K562 (cell line): ENCODE measurements at regions not wholly inside any gene's neighbourhood (a gene's known extent, or its start where the extent isn't known, plus 50 kb on each side); places are given as distances from the start of the nearest gene placed in this dataset.
A peak's percentile ranks its signal among the peaks of the same experiment; 100 is the strongest.

Experiments
- ATAC-seq: fragments of 200-7000 bp; cut with Tn5 transposase; 3 replicates; pipeline ENCODE4 v1.9.1; 2020; ENCODE audit warnings: moderate library complexity
- BruUV-seq: library from RNA; stranded (reverse); fragments of 400-500 nt; replicated peaks from 2 replicates; lab custom pipeline; 2021; lab: Mats Ljungman, UMichigan
- CTCF ChIA-PET: fragments of 300-600 bp; formaldehyde crosslinking; extraction: SDS; loops from one replicate; lab custom pipeline; 2021; ENCODE audit warnings: low intra/inter-chr PET ratio; lab: Yijun Ruan, JAX
- POLR2A ChIA-PET: fragments of 300-600, 350-650 bp; sonication (Branson Sonifier 250); formaldehyde crosslinking; extraction: SDS; loops from one replicate; lab custom pipeline; 2021; ENCODE audit warnings: antibody characterized with exemption, inconsistent platforms; lab: Yijun Ruan, JAX
- DNase-seq, 4 experiments: peaks; one replicate each; pipeline versions ENCODE4 v3.0.0 to v3.0.0-alpha.2; 2011 to 2018; ENCODE audit warnings: low spot score in 3 of 4, mixed read lengths in 3 of 4; ENCODE audit errors: extremely low read depth in 1 of 4
- FAIRE-seq: peaks from 2 replicates; lab custom pipeline; 2011; peaks lifted over from hg19 to GRCh38; lab: Jason Lieb, UNC
- H2AFZ ChIP-seq: 2 replicates; pipeline ENCODE4 v1.6.0; 2011; ENCODE audit warnings: low read depth, low read length, control low read depth, inconsistent platforms
- H3K27ac ChIP-seq: fragments of 200-600 bp; 3 replicates; pipeline ENCODE4 v1.8.0; 2011; ENCODE audit warnings: low read depth, mild to moderate bottlenecking, control low read depth, inconsistent platforms, low read length, moderate library complexity, mixed read lengths; ENCODE audit errors: extremely low read depth
- H3K27me3 ChIP-seq, 2 experiments: fragments of 300-600 bp in 1 of 2; 2 replicates in 1 of 2; 3 replicates in 1 of 2; pipeline versions ENCODE4 v1.6.0 to v1.8.0; 2011; ENCODE audit warnings: inconsistent platforms in 2 of 2, low read length in 2 of 2, mild to moderate bottlenecking in 1 of 2, mixed read lengths in 1 of 2, moderate library complexity in 1 of 2; ENCODE audit not compliant: control insufficient read depth in 2 of 2, insufficient read depth in 2 of 2
- H3K36me3 ChIP-seq: fragments of 300-600 bp; 3 replicates; pipeline ENCODE4 v1.8.0; 2011; ENCODE audit warnings: mild to moderate bottlenecking, low read length, inconsistent platforms; ENCODE audit not compliant: control insufficient read depth, insufficient read depth
- H3K4me1 ChIP-seq, 2 experiments: fragments of 200-600 bp in 1 of 2; replicated peaks in 1 of 2; 2 replicates in 1 of 2; 3 replicates in 1 of 2; pipeline versions ENCODE4 v1.5.1 to v1.8.0; 2011; ENCODE audit warnings: inconsistent platforms in 2 of 2, low read length in 2 of 2, mild to moderate bottlenecking in 1 of 2, mixed read lengths in 1 of 2, moderate library complexity in 1 of 2; ENCODE audit not compliant: control insufficient read depth in 2 of 2, insufficient read depth in 2 of 2
- H3K4me2 ChIP-seq: 2 replicates; pipeline ENCODE4 v1.6.1; 2011; ENCODE audit warnings: low read length, control low read depth, inconsistent platforms, mixed read lengths; ENCODE audit not compliant: insufficient read depth
- H3K4me3 ChIP-seq: fragments of 200-600 bp; sonication (generic), shearing (Covaris generic); 2 replicates; pipeline ENCODE4 v1.5.1; 2016; ENCODE audit warnings: control low read depth, inconsistent platforms
- H3K79me2 ChIP-seq: fragments of 200-600 bp; 3 replicates; pipeline ENCODE4 v1.8.0; 2011; ENCODE audit warnings: low read length, inconsistent platforms; ENCODE audit not compliant: control insufficient read depth, insufficient read depth
- H3K9ac ChIP-seq, 2 experiments: 2 replicates each; pipeline versions ENCODE4 v1.6.0 to v1.6.1; 2011; ENCODE audit warnings: low read depth in 2 of 2, low read length in 2 of 2, control low read depth in 1 of 2, inconsistent platforms in 1 of 2, mild to moderate bottlenecking in 1 of 2, mixed read lengths in 1 of 2; ENCODE audit not compliant: insufficient read depth in 1 of 2
- H3K9me1 ChIP-seq: one replicate; pipeline ENCODE4 v1.6.0; 2011; ENCODE audit warnings: inconsistent platforms, mild to moderate bottlenecking, low read length, moderate library complexity; ENCODE audit not compliant: control insufficient read depth, insufficient read depth
- H3K9me3 ChIP-seq: replicated peaks from 2 replicates; pipeline ENCODE4 v1.5.1; 2011; ENCODE audit warnings: low read depth, low read length, inconsistent platforms; ENCODE audit not compliant: control insufficient read depth, insufficient read depth
- H4K20me1 ChIP-seq: replicated peaks from 2 replicates; pipeline ENCODE4 v1.6.1; 2011; ENCODE audit warnings: low read length, inconsistent platforms, mixed read lengths; ENCODE audit not compliant: control insufficient read depth, insufficient read depth
- CREM ChIP-seq: IDR thresholded peaks from 2 replicates; pipeline ENCODE4 v1.6.1; 2014; ENCODE audit warnings: antibody characterized with exemption, low read depth
- FOXA3 ChIP-seq, 2 experiments: fragments of 450-650 bp in 1 of 2; sonication (generic) in 1 of 2; formaldehyde crosslinking; IDR thresholded peaks in 1 of 2; conservative IDR thresholded peaks in 1 of 2; 2 replicates each; pipeline versions ENCODE4 v1.4.0 to v1.8.0; 2020 to 2022; ENCODE audit warnings: mild to moderate bottlenecking in 2 of 2, missing genetic modification reagents in 1 of 2
- GABPA ChIP-seq: fragments of 200-800 bp; sonication (Bioruptor generic); conservative IDR thresholded peaks from 2 replicates; pipeline ENCODE4 v1.6.1; 2016; ENCODE audit warnings: low read depth, missing genetic modification characterization, missing compliant biosample characterization
- MCM3 ChIP-seq: fragments of 450-650 bp; IDR thresholded peaks from 2 replicates; pipeline ENCODE4 v1.6.1; 2016
- MXI1 ChIP-seq: IDR thresholded peaks from 2 replicates; pipeline ENCODE4 v1.6.1; 2011; ENCODE audit warnings: low read depth, mild to moderate bottlenecking, improper control_type of control experiment, low read length
- NFE2 ChIP-seq: IDR thresholded peaks from 2 replicates; pipeline ENCODE4 v1.6.1; 2014; ENCODE audit warnings: antibody characterized with exemption, low read depth
- NFE2L1 ChIP-seq: fragments of 450-650 bp; IDR thresholded peaks from 2 replicates; pipeline ENCODE4 v1.6.1; 2016; ENCODE audit warnings: missing genetic modification characterization, low read depth, mild to moderate bottlenecking, missing compliant biosample characterization, moderate library complexity, borderline replicate concordance
- PBX2 ChIP-seq, 2 experiments: IDR thresholded peaks in 1 of 2; conservative IDR thresholded peaks in 1 of 2; 2 replicates each; pipeline ENCODE4 v1.6.1; 2016; ENCODE audit warnings: low read depth in 2 of 2, mild to moderate bottlenecking in 1 of 2, missing compliant biosample characterization in 1 of 2, missing genetic modification characterization in 1 of 2, moderate library complexity in 1 of 2
- TEAD2 ChIP-seq: fragments of 450-650 bp; IDR thresholded peaks from 2 replicates; pipeline ENCODE4 v1.6.1; 2016; ENCODE audit warnings: missing genetic modification characterization, control low read depth, missing compliant biosample characterization
- ZNF12 ChIP-seq: sonication (generic); formaldehyde crosslinking; IDR thresholded peaks from 2 replicates; pipeline ENCODE4 v1.4.0; 2020; ENCODE audit warnings: mild to moderate bottlenecking, missing genetic modification reagents
- ZNF431 ChIP-seq: sonication (generic); formaldehyde crosslinking; IDR thresholded peaks from 2 replicates; pipeline ENCODE4 v1.8.0; 2022; ENCODE audit warnings: mild to moderate bottlenecking, missing genetic modification reagents
- ZNF445 ChIP-seq: fragments of 250-450 bp; sonication (Bioruptor Pico); IDR thresholded peaks from 2 replicates; pipeline ENCODE4 v1.4.0; 2020; ENCODE audit warnings: low read depth, mild to moderate bottlenecking, moderate library complexity
- ZNF830 ChIP-seq: fragments of 250-450 bp; sonication (Bioruptor Pico); IDR thresholded peaks from 2 replicates; pipeline ENCODE4 v1.5.0; 2021; ENCODE audit warnings: mild to moderate bottlenecking
- WGBS: fragments of 100-300 bp; shearing (Covaris generic); methylation state at CpG from one replicate; pipeline ENCODE4 v1.1.6; 2016; ENCODE audit warnings: low coverage, mixed read lengths; ENCODE audit not compliant: insufficient coverage; ENCODE audit errors: missing lambda C conversion rate; 5-methylcytosine and 5-hydroxymethylcytosine counted together
- in situ Hi-C: fragments of 300-500 bp; cut with MboI; formaldehyde crosslinking; loops from 4 replicates; pipeline ENCODE4 v1.15.0; 2018; ENCODE audit warnings: inconsistent platforms, mixed read lengths
- intact Hi-C: fragments of 100-400 bp; cut with micrococcal nuclease; formaldehyde crosslinking; loops from 2 replicates; pipeline ENCODE4 v1.14.2; 2022
- TF ChIP-seq, protein P1 (sequence below), 2 experiments: fragments of 450-650 bp; IDR thresholded peaks; 2 replicates each; pipeline ENCODE4 v1.6.1; 2018; ENCODE audit warnings: mild to moderate bottlenecking in 2 of 2, low read depth in 1 of 2; ENCODE audit not compliant: partially characterized antibody in 2 of 2
- TF ChIP-seq, protein P2 (sequence below): sonication (generic); formaldehyde crosslinking; IDR thresholded peaks from 2 replicates; pipeline ENCODE4 v1.8.0; 2022; ENCODE audit warnings: missing genetic modification reagents, mild to moderate bottlenecking, borderline replicate concordance

DNA sequence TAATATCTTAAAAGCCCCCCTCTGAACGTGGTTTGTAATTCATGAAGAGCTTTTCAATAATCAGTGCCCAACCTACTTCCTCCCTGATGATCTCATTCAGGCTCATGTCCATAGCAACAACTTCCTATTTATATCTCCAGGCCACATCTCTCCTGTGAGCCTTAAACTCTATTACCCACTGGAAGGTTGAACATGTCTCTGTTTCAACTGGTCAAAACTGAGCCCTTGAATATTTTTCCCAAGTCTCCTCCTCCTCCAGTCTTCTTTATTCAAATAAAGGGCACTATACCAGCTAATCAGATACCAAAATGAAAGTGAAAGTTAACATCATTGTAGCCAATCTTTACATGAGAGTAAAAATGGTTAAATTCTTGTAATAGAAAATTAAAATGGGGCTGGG, 63.7 kb upstream of the ITGA4 start:
- POLR2A ChIA-PET, result interaction anchor here (0.6 kb wide), 1 partner anchor 9 kb away, joined by 3 read pairs; no protein-coding TSS in a partner anchor
- no peaks in the 10 kb centered on the region for H3K4me1 ChIP-seq
- DNase-seq (peak in 1 of 4 experiments; percentile 6), ATAC-seq (no peak), FAIRE-seq (no peak)
- BruUV-seq, result no TSS peak
- no peaks in the 10 kb centered on the region for H3K27me3 ChIP-seq
- H4K20me1 ChIP-seq, result no peaks in the 10 kb centered on the region
- no peak overlapping the region for H3K9ac ChIP-seq
- WGBS, result 0% methylated on average over 1 of the region's 1 CpG
- no peaks in the 10 kb centered on the region for H3K9me1 ChIP-seq
- H3K4me3 ChIP-seq, result no peak overlapping the region; the same call in 1 of the 2 replicates
- no peak overlapping the region for H2AFZ ChIP-seq
- CTCF ChIA-PET, result no interaction called here
- in situ Hi-C loops, result no loop called here
- peak overlapping the region; percentile 23; the same call in 1 of the 2 replicates for H3K4me2 ChIP-seq
- intact Hi-C loops, result no loop called here
- no peak overlapping the region for H3K27ac ChIP-seq
- H3K79me2 ChIP-seq, result no peaks in the 10 kb centered on the region
- H3K36me3 ChIP-seq, result no peaks in the 10 kb centered on the region
- no peaks in the 10 kb centered on the region for H3K9me3 ChIP-seq
- TF ChIP-seq NFE2 (no peak), ZNF830 (CRISPR knock-in tag) (no peak), GABPA (tag) (0 out of 2 replicates have a peak, but pooled peaks have one; percentile 14), MXI1 (no peak), CREM (no peak), ZNF12 (no peak), MCM3 (no peak), TEAD2 (tag) (no peak), ZNF431 (CRISPR knock-in tag) (no peak), PBX2 (CRISPR knock-in tag; IDR thresholded peaks at IDR 0.05; ENCODE audit: low read depth) (no peak), PBX2 (tag; conservative IDR thresholded peaks at IDR 0.05; ENCODE audit: low read depth) (no peak), NFE2L1 (tag) (no peak), FOXA3 (CRISPR knock-in tag; conservative IDR thresholded peaks at IDR 0.05 in 1 of 2, IDR thresholded peaks at IDR 0.05 in 1 of 2) (no peak), ZNF445 (CRISPR knock-in tag) (no peak)
- TF ChIP-seq, protein P1, sequence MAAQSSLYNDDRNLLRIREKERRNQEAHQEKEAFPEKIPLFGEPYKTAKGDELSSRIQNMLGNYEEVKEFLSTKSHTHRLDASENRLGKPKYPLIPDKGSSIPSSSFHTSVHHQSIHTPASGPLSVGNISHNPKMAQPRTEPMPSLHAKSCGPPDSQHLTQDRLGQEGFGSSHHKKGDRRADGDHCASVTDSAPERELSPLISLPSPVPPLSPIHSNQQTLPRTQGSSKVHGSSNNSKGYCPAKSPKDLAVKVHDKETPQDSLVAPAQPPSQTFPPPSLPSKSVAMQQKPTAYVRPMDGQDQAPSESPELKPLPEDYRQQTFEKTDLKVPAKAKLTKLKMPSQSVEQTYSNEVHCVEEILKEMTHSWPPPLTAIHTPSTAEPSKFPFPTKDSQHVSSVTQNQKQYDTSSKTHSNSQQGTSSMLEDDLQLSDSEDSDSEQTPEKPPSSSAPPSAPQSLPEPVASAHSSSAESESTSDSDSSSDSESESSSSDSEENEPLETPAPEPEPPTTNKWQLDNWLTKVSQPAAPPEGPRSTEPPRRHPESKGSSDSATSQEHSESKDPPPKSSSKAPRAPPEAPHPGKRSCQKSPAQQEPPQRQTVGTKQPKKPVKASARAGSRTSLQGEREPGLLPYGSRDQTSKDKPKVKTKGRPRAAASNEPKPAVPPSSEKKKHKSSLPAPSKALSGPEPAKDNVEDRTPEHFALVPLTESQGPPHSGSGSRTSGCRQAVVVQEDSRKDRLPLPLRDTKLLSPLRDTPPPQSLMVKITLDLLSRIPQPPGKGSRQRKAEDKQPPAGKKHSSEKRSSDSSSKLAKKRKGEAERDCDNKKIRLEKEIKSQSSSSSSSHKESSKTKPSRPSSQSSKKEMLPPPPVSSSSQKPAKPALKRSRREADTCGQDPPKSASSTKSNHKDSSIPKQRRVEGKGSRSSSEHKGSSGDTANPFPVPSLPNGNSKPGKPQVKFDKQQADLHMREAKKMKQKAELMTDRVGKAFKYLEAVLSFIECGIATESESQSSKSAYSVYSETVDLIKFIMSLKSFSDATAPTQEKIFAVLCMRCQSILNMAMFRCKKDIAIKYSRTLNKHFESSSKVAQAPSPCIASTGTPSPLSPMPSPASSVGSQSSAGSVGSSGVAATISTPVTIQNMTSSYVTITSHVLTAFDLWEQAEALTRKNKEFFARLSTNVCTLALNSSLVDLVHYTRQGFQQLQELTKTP (IDR thresholded peaks at IDR 0.05; ENCODE audit: low read depth in 1 of 2, partially characterized antibody in 2 of 2), result no peak
- TF ChIP-seq, protein P2, sequence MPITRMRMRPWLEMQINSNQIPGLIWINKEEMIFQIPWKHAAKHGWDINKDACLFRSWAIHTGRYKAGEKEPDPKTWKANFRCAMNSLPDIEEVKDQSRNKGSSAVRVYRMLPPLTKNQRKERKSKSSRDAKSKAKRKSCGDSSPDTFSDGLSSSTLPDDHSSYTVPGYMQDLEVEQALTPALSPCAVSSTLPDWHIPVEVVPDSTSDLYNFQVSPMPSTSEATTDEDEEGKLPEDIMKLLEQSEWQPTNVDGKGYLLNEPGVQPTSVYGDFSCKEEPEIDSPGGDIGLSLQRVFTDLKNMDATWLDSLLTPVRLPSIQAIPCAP (CRISPR knock-in tag), result no peak
